Neutrophil (primary cell): ENCODE measurements at regions not wholly inside any gene's neighbourhood (a gene's known extent, or its start where the extent isn't known, plus 50 kb on each side); places are given as distances from the start of the nearest gene placed in this dataset.

ENCODE experiments used
- H3K27ac ChIP-seq: fragments of 200-600 bp; sonication (generic); 2 replicates; pipeline ENCODE4 v1.5.1; 2016; ENCODE audit warnings: mild to moderate bottlenecking, moderate library complexity
- H3K27me3 ChIP-seq: fragments of 200-600 bp; sonication (generic); 2 replicates; pipeline ENCODE4 v1.6.0; 2016; ENCODE audit warnings: mild to moderate bottlenecking
- H3K36me3 ChIP-seq: fragments of 200-600 bp; sonication (generic); 2 replicates; pipeline ENCODE4 v1.5.1; 2017
- H3K4me1 ChIP-seq, 2 experiments: fragments of 200-600 bp in 1 of 2; sonication (generic) in 1 of 2; 1 replicate in 1 of 2; 2 replicates in 1 of 2; pipeline versions ENCODE4 v1.5.1 to v1.6.1; 2013 to 2016; ENCODE audit warnings: low read depth in 1 of 2, low read length in 1 of 2, mild to moderate bottlenecking in 1 of 2, moderate library complexity in 1 of 2; ENCODE audit not compliant: control insufficient read depth in 1 of 2, insufficient read depth in 1 of 2
- H3K4me3 ChIP-seq, 2 experiments: fragments of 200-600 bp in 1 of 2; sonication (generic) in 1 of 2; 1 replicate in 1 of 2; 2 replicates in 1 of 2; pipeline ENCODE4 v1.5.1; 2013 to 2016; ENCODE audit warnings: low read depth in 1 of 2, low read length in 1 of 2, mild to moderate bottlenecking in 1 of 2, moderate library complexity in 1 of 2
- H3K9me3 ChIP-seq: fragments of 200-600 bp; sonication (generic); 2 replicates; pipeline ENCODE4 v1.5.1; 2016
- CTCF ChIP-seq: fragments of 200-600 bp; sonication (generic); IDR thresholded peaks from 2 replicates; pipeline ENCODE4 v1.5.1; 2016; ENCODE audit warnings: antibody characterized with exemption

- no peak for TF ChIP-seq CTCF
- no peaks in the 10 kb centered on the region for H3K27me3 ChIP-seq
- H3K36me3 ChIP-seq: no peaks in the 10 kb centered on the region
- no peaks in the 10 kb centered on the region for H3K4me1 ChIP-seq
- no peak overlapping the region for H3K4me3 ChIP-seq
- H3K9me3 ChIP-seq: no peaks in the 10 kb centered on the region
- no peak overlapping the region for H3K27ac ChIP-seq
These were observed 1209.7 kb upstream of the GJE1 start for GRCh38 chr6:140923048-140923447.

- no peak for TF ChIP-seq CTCF
- Histone ChIP-seq H3K27me3 (no peaks in the 10 kb centered on the region), H3K36me3 (no peaks in the 10 kb centered on the region), H3K27ac (no peak overlapping the region), H3K9me3 (no peaks in the 10 kb centered on the region), H3K4me3 (no peak overlapping the region), H3K4me1 (no peaks in the 10 kb centered on the region)
These were observed 1211.1 kb upstream of the GJE1 start for GRCh38 chr6:140921366-140922226.

- H3K4me3 ChIP-seq: no peak overlapping the region
- H3K9me3 ChIP-seq: no peaks in the 10 kb centered on the region
- no peak for TF ChIP-seq CTCF
- H3K4me1 ChIP-seq: no peaks in the 10 kb centered on the region
- no peak overlapping the region for H3K27ac ChIP-seq
- H3K36me3 ChIP-seq: no peaks in the 10 kb centered on the region
- H3K27me3 ChIP-seq: no peaks in the 10 kb centered on the region
These were observed 1214.8 kb upstream of the GJE1 start for GRCh38 chr6:140917911-140918310.

GRCh38 chr6:140915551-140915950, 1217.2 kb upstream of the GJE1 start:
- H3K4me3 ChIP-seq: no peak overlapping the region

GRCh38 chr6:140915103-140915502, 1217.6 kb upstream of the GJE1 start:
- H3K36me3 ChIP-seq: no peaks in the 10 kb centered on the region
- TF ChIP-seq CTCF: no peak
- H3K27ac ChIP-seq: no peak overlapping the region
- no peaks in the 10 kb centered on the region for H3K27me3 ChIP-seq
- H3K4me3 ChIP-seq: no peak overlapping the region
- H3K9me3 ChIP-seq: no peaks in the 10 kb centered on the region
- H3K4me1 ChIP-seq: no peaks in the 10 kb centered on the region

More at GRCh38 chr6:140915551-140915950, 1217.2 kb upstream of the GJE1 start:
- Histone ChIP-seq H3K36me3 (no peaks in the 10 kb centered on the region), H3K9me3 (no peaks in the 10 kb centered on the region), H3K27ac (no peak overlapping the region), H3K4me1 (no peaks in the 10 kb centered on the region), H3K27me3 (no peaks in the 10 kb centered on the region)
- no peak for TF ChIP-seq CTCF
